B cell (primary cell): ENCODE measurements at regions not wholly inside any gene's neighbourhood (a gene's known extent, or its start where the extent isn't known, plus 50 kb on each side); places are given as distances from the start of the nearest gene placed in this dataset.

Source experiments
- EZH2 ChIP-seq: IDR thresholded peaks from 2 replicates; pipeline ENCODE4 v1.6.1; 2012; ENCODE audit warnings: borderline replicate concordance, low read depth, mild to moderate bottlenecking, moderate library complexity, low read length; ENCODE audit not compliant: insufficient read depth, poor library complexity, severe bottlenecking
- TF ChIP-seq, protein P1 (sequence below): fragments of 200-600 bp; IDR thresholded peaks from one replicate; pipeline ENCODE4 v1.8.0; 2022; ENCODE audit warnings: antibody characterized with exemption, mild to moderate bottlenecking

DNA sequence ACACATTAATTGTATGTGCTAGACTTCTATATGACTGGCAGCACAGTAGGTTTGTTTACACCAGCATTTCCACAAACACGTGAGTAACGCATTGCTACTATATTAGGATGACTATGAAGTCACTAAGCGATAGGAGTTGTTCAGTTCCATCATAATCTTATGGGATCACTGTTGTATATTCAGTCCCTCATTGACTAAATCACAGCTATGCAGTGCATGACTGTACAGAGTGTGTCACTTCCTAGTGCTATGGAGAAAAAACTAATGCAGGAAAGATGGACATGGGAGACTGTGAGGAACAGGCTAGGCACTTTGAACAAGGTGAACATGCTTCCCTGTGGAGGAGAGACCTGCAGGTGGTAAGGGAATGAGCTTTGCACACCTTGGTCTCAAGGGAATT is 259.8 kb downstream of the NUAK1 start:
- TF ChIP-seq, protein P1, sequence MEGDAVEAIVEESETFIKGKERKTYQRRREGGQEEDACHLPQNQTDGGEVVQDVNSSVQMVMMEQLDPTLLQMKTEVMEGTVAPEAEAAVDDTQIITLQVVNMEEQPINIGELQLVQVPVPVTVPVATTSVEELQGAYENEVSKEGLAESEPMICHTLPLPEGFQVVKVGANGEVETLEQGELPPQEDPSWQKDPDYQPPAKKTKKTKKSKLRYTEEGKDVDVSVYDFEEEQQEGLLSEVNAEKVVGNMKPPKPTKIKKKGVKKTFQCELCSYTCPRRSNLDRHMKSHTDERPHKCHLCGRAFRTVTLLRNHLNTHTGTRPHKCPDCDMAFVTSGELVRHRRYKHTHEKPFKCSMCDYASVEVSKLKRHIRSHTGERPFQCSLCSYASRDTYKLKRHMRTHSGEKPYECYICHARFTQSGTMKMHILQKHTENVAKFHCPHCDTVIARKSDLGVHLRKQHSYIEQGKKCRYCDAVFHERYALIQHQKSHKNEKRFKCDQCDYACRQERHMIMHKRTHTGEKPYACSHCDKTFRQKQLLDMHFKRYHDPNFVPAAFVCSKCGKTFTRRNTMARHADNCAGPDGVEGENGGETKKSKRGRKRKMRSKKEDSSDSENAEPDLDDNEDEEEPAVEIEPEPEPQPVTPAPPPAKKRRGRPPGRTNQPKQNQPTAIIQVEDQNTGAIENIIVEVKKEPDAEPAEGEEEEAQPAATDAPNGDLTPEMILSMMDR: no peak
- no peak for TF ChIP-seq EZH2
